Pancreas (tissue), 10 donors: ENCODE measurements at regions not wholly inside any gene's neighbourhood (a gene's known extent, or its start where the extent isn't known, plus 50 kb on each side); places are given as distances from the start of the nearest gene placed in this dataset.

ENCODE experiments used
- ATAC-seq, 4 donors: fragments of 200-7000 bp; cut with Tn5 transposase; one replicate each; pipeline versions ENCODE4 v1.8.0 to v1.9.1; 2020; ENCODE audit warnings: mild to moderate bottlenecking in 4 of 4, moderate library complexity in 4 of 4
- DNase-seq, 6 donors: peaks; one replicate each; pipeline ENCODE4 v3.0.0-alpha.2; 2020
- FAIRE-seq: peaks from 2 replicates; lab custom pipeline; 2012; peaks lifted over from hg19 to GRCh38; lab: Jason Lieb, UNC
- H3K27ac ChIP-seq, 4 donors: fragments of 200-600 bp; sonication (generic); 1 replicate in 3 of 4; 2 replicates in 1 of 4; pipeline versions ENCODE4 v1.5.0 to v1.8.0; 2020
- H3K27me3 ChIP-seq, 4 donors: fragments of 200-600 bp; one replicate each; pipeline ENCODE4 v1.8.0; 2021
- H3K36me3 ChIP-seq, 3 donors: fragments of 200-600 bp; sonication (generic) in 1 of 3; one replicate each; pipeline versions ENCODE4 v1.5.0 to v1.8.0; 2020 to 2021
- H3K4me1 ChIP-seq, 3 donors: fragments of 200-600 bp; one replicate each; pipeline ENCODE4 v1.8.0; 2021
- H3K4me3 ChIP-seq, 4 donors: fragments of 200-600 bp; sonication (generic) in 2 of 4; one replicate each; pipeline versions ENCODE4 v1.5.0 to v1.8.0; 2020 to 2021
- H3K9me3 ChIP-seq, 4 donors: fragments of 200-600 bp; one replicate each; pipeline ENCODE4 v1.8.0; 2021
- WGBS, 2 donors: extraction: QIAGEN DNeasy Blood & Tissue Kit; methylation state at CpG; one replicate each; pipeline ENCODE4 v1.1.7; 2013; 5-methylcytosine and 5-hydroxymethylcytosine counted together
- intact Hi-C, 3 donors: fragments of 100-400 bp; cut with DNase I; formaldehyde crosslinking; loops; one replicate each; pipeline versions ENCODE4 v1.11.1 to v1.14.2; 2022
- TF ChIP-seq, protein P1 (sequence below), 4 donors: fragments of 200-600 bp; sonication (generic) in 3 of 4; IDR thresholded peaks; one replicate each; pipeline versions ENCODE4 v1.5.0 to v1.8.0; 2021; ENCODE audit warnings: antibody characterized with exemption in 4 of 4
- donor health status: healthy with polysubstance abuse.
- donor health status: DM: no; HTN: no; CAD: no; lungs with moderate emphysema.
- donor health status: DM: no; HTN: no; CAD: no.
- donor health status: control.
- donor health status: control.
- donor health status: Bipolar disorder and iron deficiency.
- donor health status: DM: yes; HTN: yes; CAD: no.
- donor health status: DM: no; HTN: no; CAD: no.
- donor health status: DM: no; HTN: no; CAD: no.
- donor health status: DM: yes; HTN: yes; CAD: no.

DNA sequence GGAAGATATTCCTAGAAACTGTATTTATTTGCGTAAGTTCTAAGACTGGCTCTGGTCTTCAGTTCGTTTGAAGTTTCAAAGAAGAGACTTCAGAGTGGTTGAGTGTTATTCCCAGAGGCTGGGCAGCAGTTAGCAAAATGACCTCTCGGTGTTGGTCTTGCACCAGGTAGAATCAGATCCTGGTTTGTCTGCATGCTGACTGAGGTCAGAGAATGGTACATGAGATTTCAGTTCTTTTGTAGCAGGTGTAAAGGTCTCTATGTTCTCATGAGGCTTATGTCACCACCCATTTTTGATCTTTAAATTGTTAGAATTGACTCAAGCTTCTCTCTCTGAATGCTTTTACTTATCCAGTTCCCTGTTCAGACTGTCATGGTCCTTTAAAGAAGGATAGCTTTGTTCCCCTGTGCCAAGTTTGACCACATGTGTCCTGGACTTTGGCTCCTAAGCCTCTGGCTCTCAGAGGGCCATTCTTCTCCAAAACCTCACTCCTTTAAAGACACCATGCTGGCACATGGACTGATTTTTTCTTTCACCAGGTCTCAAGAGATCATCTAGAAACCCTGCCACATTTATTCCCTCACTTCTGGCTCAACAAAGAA, 355.8 kb upstream of the BOD1L1 start:
- peak; percentile 67 to 78 (median 70) for ATAC-seq
- DNase-seq = no peak
- WGBS, 2 donors = 46 to 55% methylated on average over 3 of the region's 3 CpGs
- intact Hi-C loops = no loop called here
- Histone ChIP-seq H3K36me3 (no peaks in the 10 kb centered on the region), H3K27ac (peak overlapping the region in 1 of 4 donors; percentile 30), H3K4me3 (no peak overlapping the region), H3K9me3 (no peaks in the 10 kb centered on the region), H3K4me1 (peaks cover 0 to 27% (median 18%) of the 10 kb centered on the region in 3 donors), H3K27me3 (no peaks in the 10 kb centered on the region)
- TF ChIP-seq, protein P1, sequence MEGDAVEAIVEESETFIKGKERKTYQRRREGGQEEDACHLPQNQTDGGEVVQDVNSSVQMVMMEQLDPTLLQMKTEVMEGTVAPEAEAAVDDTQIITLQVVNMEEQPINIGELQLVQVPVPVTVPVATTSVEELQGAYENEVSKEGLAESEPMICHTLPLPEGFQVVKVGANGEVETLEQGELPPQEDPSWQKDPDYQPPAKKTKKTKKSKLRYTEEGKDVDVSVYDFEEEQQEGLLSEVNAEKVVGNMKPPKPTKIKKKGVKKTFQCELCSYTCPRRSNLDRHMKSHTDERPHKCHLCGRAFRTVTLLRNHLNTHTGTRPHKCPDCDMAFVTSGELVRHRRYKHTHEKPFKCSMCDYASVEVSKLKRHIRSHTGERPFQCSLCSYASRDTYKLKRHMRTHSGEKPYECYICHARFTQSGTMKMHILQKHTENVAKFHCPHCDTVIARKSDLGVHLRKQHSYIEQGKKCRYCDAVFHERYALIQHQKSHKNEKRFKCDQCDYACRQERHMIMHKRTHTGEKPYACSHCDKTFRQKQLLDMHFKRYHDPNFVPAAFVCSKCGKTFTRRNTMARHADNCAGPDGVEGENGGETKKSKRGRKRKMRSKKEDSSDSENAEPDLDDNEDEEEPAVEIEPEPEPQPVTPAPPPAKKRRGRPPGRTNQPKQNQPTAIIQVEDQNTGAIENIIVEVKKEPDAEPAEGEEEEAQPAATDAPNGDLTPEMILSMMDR (IDR thresholded peaks at IDR 0.05) = no peak
- no peak for FAIRE-seq

DNA sequence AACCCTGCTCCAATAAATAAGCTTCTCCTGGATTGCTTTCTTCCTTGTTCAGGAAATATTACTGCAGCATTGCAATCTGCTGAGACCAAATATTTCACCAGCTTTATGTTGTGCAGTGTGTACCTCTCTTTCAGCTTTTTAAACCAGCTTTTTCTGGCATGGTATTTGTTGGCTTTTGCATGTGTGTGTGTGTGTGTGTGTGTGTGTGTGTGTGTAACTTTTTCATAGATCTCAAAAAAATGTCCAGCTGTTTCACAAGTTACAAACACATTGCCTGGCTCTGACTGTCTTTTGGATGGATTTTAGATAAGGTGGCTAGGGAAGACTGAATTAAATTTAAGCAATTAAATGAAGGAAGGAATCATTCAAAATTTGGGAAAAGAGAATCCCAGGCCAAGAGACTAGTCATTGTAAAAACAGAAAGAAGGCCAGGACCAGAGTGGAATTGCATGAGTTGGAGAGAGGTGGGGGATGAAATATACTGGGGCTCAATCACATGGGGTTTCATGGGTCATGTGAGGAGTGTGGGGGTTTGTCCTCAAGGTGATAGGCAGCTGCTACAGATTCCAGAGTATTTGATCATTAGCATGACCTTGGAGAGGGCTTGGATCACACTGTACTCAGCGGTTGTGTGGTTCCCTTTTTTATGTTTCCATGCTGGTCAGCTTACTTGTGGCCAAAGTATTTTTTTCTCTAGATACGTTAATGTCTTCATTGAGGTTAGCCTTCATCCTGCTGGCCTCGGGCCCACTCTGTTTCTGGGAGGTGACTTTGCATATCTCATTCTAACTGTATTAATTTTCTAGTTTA, 357.7 kb upstream of the BOD1L1 start:
- H3K36me3 ChIP-seq = no peaks in the 10 kb centered on the region
- no peaks in the 10 kb centered on the region for H3K27me3 ChIP-seq
- peaks cover 0 to 36% (median 27%) of the 10 kb centered on the region in 3 donors for H3K4me1 ChIP-seq
- no peak overlapping the region for H3K4me3 ChIP-seq
- intact Hi-C loops = no loop called here
- H3K27ac ChIP-seq = no peak overlapping the region
- DNase-seq = no peak
- no peaks in the 10 kb centered on the region for H3K9me3 ChIP-seq
- 6% methylated on average over 3 of the region's 3 CpGs for WGBS, 2 donors
- FAIRE-seq = no peak
- peak in 3 of 4 donors; percentile 13 to 61 (median 58) for ATAC-seq
- TF ChIP-seq, protein P1 (IDR thresholded peaks at IDR 0.05) = no peak

DNA sequence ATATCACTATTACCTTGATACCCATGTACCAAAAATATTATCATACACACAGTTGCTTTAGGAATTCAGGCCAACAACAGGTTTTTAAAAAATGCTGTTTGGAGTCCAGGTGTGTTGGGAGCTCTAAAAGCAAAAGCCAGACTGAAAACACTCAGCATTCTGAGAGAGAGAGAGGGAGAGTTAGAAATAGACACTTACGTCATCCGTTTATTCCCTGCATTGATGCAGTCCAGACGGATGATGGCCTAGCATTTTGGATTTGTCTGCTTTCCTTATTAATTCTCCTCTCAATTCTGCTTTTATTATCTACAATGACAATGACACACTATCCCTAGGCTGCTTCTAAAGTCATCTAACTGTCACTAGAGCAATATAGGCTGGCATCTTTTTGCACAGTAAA, 358.3 kb upstream of the BOD1L1 start:
- peaks cover 4 to 43% (median 33%) of the 10 kb centered on the region in 3 donors for H3K4me1 ChIP-seq
- no peaks in the 10 kb centered on the region for H3K36me3 ChIP-seq
- no peaks in the 10 kb centered on the region for H3K9me3 ChIP-seq
- ATAC-seq = peak in 1 of 4 donors; percentile 28
- H3K27ac ChIP-seq = no peak overlapping the region
- DNase-seq = no peak
- no peaks in the 10 kb centered on the region for H3K27me3 ChIP-seq
- FAIRE-seq = no peak
- no peak overlapping the region for H3K4me3 ChIP-seq
- 77 to 81% methylated on average over 3 of the region's 3 CpGs for WGBS, 2 donors
- TF ChIP-seq, protein P1 (IDR thresholded peaks at IDR 0.05) = no peak
- intact Hi-C loops = no loop called here

DNA sequence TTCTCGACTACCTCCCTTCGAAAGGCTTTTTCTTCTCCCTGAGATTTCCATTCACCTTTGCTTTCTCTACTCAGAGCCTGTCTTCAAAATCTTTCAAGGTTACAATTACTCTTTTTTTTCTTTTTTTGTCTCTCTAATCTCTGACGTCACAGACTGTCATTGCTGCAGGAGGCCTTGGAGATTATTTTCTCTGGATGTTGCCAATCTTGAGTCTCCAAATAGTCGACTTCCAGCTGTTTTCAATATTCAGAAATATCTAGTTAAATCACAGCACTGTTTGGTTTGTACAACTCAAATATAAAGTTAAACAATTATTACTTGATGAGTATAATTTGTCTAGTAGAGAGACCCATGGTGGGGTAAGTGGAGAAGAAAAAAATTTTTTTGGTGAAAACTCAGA, 359.0 kb upstream of the BOD1L1 start:
- Histone ChIP-seq H3K36me3 (no peaks in the 10 kb centered on the region), H3K4me3 (no peak overlapping the region), H3K9me3 (no peaks in the 10 kb centered on the region), H3K27ac (no peak overlapping the region), H3K4me1 (peaks cover 4 to 50% (median 39%) of the 10 kb centered on the region in 3 donors), H3K27me3 (no peaks in the 10 kb centered on the region)
- intact Hi-C loops = no loop called here
- TF ChIP-seq, protein P1 (IDR thresholded peaks at IDR 0.05) = no peak
- DNase-seq = no peak
- ATAC-seq = no peak
- WGBS, 2 donors = 46 to 48% methylated on average over 4 of the region's 4 CpGs
- no peak for FAIRE-seq
